Esophagus squamous epithelium (tissue), 4 donors: ENCODE measurements at regions not wholly inside any gene's neighbourhood (a gene's known extent, or its start where the extent isn't known, plus 50 kb on each side); places are given as distances from the start of the nearest gene placed in this dataset.

Experiments
- CTCF ChIP-seq, 6 experiments: fragments of 450-650 bp in 4 of 6; fragments of 200-600 bp in 2 of 6; sonication (generic) in 2 of 6; IDR thresholded peaks; one replicate each; pipeline ENCODE4 v1.5.1; 2016 to 2019; ENCODE audit warnings: antibody characterized with exemption in 6 of 6, mild to moderate bottlenecking in 4 of 6, moderate library complexity in 4 of 6
- POLR2A ChIP-seq, 4 donors: fragments of 450-650 bp; IDR thresholded peaks; one replicate each; pipeline ENCODE4 v1.6.1; 2017; ENCODE audit warnings: antibody characterized with exemption in 4 of 4, mild to moderate bottlenecking in 4 of 4, moderate library complexity in 3 of 4

- no peak for TF ChIP-seq CTCF (IDR thresholded peaks at IDR 0.05)
- no peak for TF ChIP-seq POLR2A (IDR thresholded peaks at IDR 0.05)
Observed at GRCh38 chr5:160979385-160979784, 127.4 kb upstream of the ATP10B start.
